ENCODE measurements at regions not wholly inside any gene's neighbourhood (a gene's known extent, or its start where the extent isn't known, plus 50 kb on each side); places are given as distances from the start of the nearest gene placed in this dataset.

DNA sequence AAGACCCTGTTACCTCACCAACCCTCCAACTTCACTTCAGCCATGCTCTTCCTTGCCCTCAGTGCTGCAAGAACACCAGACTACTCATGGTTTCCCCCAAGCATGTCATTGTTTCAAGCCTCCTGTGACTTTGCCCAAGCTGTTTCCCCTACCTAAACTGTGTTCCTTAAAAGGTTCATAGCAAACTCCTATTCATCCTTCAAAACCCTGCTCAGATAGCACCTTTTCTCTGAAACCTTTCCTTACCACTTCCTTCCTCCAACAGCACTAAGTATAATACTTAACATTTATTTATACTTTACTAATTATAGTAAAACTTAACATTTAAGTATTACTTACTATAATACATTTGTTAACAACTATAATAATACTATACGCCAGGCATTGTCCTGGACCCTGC is 136.2 kb downstream of the CCT6B start:
- intact Hi-C loops (cut with DNase I, micrococcal nuclease): no loop called here
- Histone ChIP-seq H3K27ac (ENCODE audit: low read depth in 1 of 2, low read length in 2 of 2) (no peak overlapping the region), H3K4me1 (ENCODE audit: insufficient read depth, low read length) (no peaks in the 10 kb centered on the region), H3K36me3 (ENCODE audit: insufficient read depth, low read length) (no peaks in the 10 kb centered on the region), H3K9me3 (ENCODE audit: control insufficient read depth in 1 of 2, insufficient read depth in 1 of 2, low read length in 2 of 2) (no peaks in the 10 kb centered on the region), H3K4me3 (ENCODE audit: low read length) (no peak overlapping the region), H3K27me3 (ENCODE audit: control insufficient read depth in 1 of 2, insufficient read depth in 2 of 2, low read length in 2 of 2) (no peaks in the 10 kb centered on the region)
- TF ChIP-seq CTCF (IDR thresholded peaks at IDR 0.05): no peak
- ChIA-PET CTCF (no interaction called here), POLR2A (no interaction called here)
- no peak for DNase-seq
- ATAC-seq (ENCODE audit: poor library complexity): no peak
- Mint-ChIP-seq H3K4me1 (ENCODE audit: low read depth) (no peaks in the 10 kb centered on the region), H3K27me3 (peaks cover 18% of the 10 kb centered on the region), H3K36me3 (ENCODE audit: low read depth) (no peaks in the 10 kb centered on the region), H3K9me3 (no peaks in the 10 kb centered on the region), H3K27ac (no peak overlapping the region), H3K4me3 (no peak overlapping the region)

DNA sequence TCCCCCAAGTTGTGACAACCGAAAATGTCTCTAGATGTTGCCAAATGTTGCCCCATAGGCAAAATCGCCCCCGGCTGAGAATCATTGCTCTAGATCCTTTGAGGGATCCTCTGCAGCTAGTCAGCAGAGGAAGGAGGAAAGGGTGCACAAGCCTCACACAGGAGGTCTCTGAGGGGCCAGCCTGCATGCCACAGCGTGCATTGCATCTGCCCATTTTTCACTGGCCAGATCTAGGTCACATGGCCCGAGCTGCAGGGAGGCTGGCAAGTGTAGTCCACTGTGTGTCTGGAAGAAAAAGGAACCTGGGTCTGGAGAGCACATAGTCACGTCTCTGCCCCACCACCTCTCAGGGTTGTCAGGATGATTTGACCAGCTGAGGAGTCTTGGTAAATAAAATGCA is 138.2 kb downstream of the CCT6B start:
- DNase-seq: no peak
- no peaks in the 10 kb centered on the region for H3K4me1 Mint-ChIP-seq (ENCODE audit: low read depth)
- Histone ChIP-seq H3K9me3 (ENCODE audit: control insufficient read depth in 1 of 2, insufficient read depth in 1 of 2, low read length in 2 of 2) (no peaks in the 10 kb centered on the region), H3K36me3 (ENCODE audit: insufficient read depth, low read length) (no peaks in the 10 kb centered on the region), H3K4me3 (ENCODE audit: low read length) (no peak overlapping the region), H3K27me3 (ENCODE audit: control insufficient read depth in 1 of 2, insufficient read depth in 2 of 2, low read length in 2 of 2) (no peaks in the 10 kb centered on the region), H3K4me1 (ENCODE audit: insufficient read depth, low read length) (no peaks in the 10 kb centered on the region), H3K27ac (ENCODE audit: low read depth in 1 of 2, low read length in 2 of 2) (no peak overlapping the region)
- ATAC-seq (ENCODE audit: poor library complexity): no peak
- no peak overlapping the region for H3K4me3 Mint-ChIP-seq
- no peaks in the 10 kb centered on the region for H3K9me3 Mint-ChIP-seq
- ChIA-PET POLR2A (no interaction called here), CTCF (no interaction called here)
- TF ChIP-seq CTCF (IDR thresholded peaks at IDR 0.05): no peak
- peaks cover 21% of the 10 kb centered on the region for H3K27me3 Mint-ChIP-seq
- no peak overlapping the region for H3K27ac Mint-ChIP-seq
- H3K36me3 Mint-ChIP-seq (ENCODE audit: low read depth): no peaks in the 10 kb centered on the region
- intact Hi-C loops (cut with DNase I, micrococcal nuclease): no loop called here

- H3K27me3 ChIP-seq (ENCODE audit: control insufficient read depth in 1 of 2, insufficient read depth in 2 of 2, low read length in 2 of 2): no peaks in the 10 kb centered on the region
- H3K27ac ChIP-seq (ENCODE audit: low read depth in 1 of 2, low read length in 2 of 2): no peak overlapping the region
- no peak overlapping the region for H3K4me3 ChIP-seq (ENCODE audit: low read length)
- intact Hi-C loops (cut with DNase I, micrococcal nuclease): no loop called here
- peaks cover 19% of the 10 kb centered on the region for H3K27me3 Mint-ChIP-seq
- H3K4me1 ChIP-seq (ENCODE audit: insufficient read depth, low read length): no peaks in the 10 kb centered on the region
- DNase-seq: no peak
- POLR2A ChIA-PET: no interaction called here
- no peaks in the 10 kb centered on the region for H3K4me1 Mint-ChIP-seq (ENCODE audit: low read depth)
- no peak for ATAC-seq (ENCODE audit: poor library complexity)
- H3K9me3 Mint-ChIP-seq: no peaks in the 10 kb centered on the region
- no peak overlapping the region for H3K27ac Mint-ChIP-seq
- no peaks in the 10 kb centered on the region for H3K9me3 ChIP-seq (ENCODE audit: control insufficient read depth in 1 of 2, insufficient read depth in 1 of 2, low read length in 2 of 2)
- no peaks in the 10 kb centered on the region for H3K36me3 ChIP-seq (ENCODE audit: insufficient read depth, low read length)
- no peaks in the 10 kb centered on the region for H3K36me3 Mint-ChIP-seq (ENCODE audit: low read depth)
- CTCF ChIA-PET: no interaction called here
- TF ChIP-seq CTCF (IDR thresholded peaks at IDR 0.05): no peak
- no peak overlapping the region for H3K4me3 Mint-ChIP-seq
Observed at GRCh38 chr17:34822007-34822739, 139.1 kb downstream of the CCT6B start.

All from CD4-positive, alpha-beta T cell (primary cell).